D721Med (cell line): ENCODE measurements at regions not wholly inside any gene's neighbourhood (a gene's known extent, or its start where the extent isn't known, plus 50 kb on each side); places are given as distances from the start of the nearest gene placed in this dataset.

Experiments
- DNase-seq: peaks from one replicate; pipeline ENCODE4 v3.0.0; 2011; ENCODE audit warnings: low spot score; ENCODE audit not compliant: insufficient read length
- FAIRE-seq: peaks from 2 replicates; lab custom pipeline; 2011; peaks lifted over from hg19 to GRCh38; lab: Jason Lieb, UNC
- TF ChIP-seq, protein P1 (sequence below): IDR thresholded peaks from 2 replicates; pipeline ENCODE4 v1.5.1; 2012; ENCODE audit warnings: mild to moderate bottlenecking, control low read depth; ENCODE audit not compliant: insufficient read depth; ENCODE audit errors: missing control alignments

DNA sequence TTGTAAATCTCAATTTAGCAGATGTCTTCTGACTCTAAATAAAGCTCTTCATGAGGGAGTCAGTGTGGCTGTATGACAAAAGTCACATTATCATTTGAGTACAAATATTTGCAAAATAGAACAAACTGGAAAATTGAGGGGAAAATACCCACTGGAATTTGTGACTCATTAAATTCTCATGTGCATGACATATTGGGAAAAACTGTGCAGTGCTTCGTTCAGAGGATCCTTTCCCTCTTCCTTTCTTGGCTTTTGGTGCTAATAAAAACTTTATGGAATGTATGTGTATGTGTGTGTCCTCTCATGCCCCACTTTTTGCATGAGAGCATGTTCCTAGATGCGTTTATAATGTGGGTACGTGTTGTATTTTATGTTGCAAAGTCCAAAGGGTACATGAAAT is 267.8 kb downstream of the KTN1 start:
- TF ChIP-seq, protein P1, sequence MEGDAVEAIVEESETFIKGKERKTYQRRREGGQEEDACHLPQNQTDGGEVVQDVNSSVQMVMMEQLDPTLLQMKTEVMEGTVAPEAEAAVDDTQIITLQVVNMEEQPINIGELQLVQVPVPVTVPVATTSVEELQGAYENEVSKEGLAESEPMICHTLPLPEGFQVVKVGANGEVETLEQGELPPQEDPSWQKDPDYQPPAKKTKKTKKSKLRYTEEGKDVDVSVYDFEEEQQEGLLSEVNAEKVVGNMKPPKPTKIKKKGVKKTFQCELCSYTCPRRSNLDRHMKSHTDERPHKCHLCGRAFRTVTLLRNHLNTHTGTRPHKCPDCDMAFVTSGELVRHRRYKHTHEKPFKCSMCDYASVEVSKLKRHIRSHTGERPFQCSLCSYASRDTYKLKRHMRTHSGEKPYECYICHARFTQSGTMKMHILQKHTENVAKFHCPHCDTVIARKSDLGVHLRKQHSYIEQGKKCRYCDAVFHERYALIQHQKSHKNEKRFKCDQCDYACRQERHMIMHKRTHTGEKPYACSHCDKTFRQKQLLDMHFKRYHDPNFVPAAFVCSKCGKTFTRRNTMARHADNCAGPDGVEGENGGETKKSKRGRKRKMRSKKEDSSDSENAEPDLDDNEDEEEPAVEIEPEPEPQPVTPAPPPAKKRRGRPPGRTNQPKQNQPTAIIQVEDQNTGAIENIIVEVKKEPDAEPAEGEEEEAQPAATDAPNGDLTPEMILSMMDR, result no peak
- no peak for DNase-seq
- no peak for FAIRE-seq

DNA sequence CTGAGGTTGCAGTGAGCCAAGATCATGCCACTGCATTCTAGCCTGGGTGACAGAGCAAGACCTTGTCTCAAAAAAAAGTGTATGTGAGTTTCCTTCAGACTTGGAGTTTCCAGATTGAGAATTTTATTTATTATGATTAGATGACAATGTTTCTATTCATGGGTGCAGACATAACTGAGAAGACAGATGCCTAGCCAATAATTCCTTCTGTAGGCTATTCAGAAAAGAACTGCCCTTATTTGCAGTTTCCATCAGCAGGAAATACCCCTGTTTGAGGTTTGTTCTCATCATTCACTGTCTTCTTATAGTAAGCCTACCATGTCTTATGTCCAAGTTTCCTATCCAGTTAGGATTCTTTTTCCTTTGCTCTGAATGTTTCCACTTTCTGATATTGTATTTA is 269.0 kb downstream of the KTN1 start:
- DNase-seq (no peak), FAIRE-seq (no peak)
- TF ChIP-seq, protein P1, result no peak

DNA sequence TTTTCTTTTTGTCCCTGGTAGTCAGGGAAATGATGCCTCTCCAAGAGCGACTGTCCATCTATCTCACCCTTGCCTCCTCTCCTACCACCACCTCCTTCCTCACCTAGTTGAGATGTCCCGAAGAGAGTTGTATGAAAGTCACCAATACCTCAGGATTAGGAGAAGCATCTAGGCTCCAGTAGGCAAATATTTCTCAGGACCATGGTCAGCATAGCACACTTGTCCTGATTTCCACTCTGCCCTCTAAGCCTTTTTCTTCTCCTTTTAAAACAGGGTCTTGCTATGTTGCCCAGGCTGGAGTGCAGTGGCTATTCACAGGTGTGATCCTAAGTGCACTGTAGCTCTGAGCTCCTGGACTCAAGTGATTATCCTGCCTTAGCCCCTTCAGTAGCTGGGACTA is 268.4 kb upstream of the PELI2 start:
- FAIRE-seq (no peak), DNase-seq (no peak)
- TF ChIP-seq, protein P1, result no peak

DNA sequence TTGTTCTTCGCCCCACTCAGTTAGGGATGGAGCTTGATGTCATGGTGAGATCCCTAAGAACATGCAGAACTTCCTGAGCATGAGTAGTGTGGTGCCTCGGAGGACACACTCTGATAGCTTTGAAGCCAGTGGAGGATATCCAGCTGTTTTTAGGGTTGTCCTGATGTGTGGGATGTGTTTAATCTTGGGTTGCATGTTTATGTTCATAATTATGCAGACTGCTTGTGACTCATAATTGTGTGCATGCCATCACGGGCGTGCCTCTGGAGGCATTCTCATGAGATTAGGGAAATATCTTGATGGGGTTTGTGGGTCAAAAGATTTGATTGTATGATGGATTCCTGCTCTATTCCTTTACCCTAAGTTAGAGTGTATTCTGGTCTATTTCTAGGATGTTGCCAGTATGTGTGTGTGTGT is 267.4 kb upstream of the PELI2 start:
- FAIRE-seq, result no peak
- TF ChIP-seq, protein P1, result no peak

DNA sequence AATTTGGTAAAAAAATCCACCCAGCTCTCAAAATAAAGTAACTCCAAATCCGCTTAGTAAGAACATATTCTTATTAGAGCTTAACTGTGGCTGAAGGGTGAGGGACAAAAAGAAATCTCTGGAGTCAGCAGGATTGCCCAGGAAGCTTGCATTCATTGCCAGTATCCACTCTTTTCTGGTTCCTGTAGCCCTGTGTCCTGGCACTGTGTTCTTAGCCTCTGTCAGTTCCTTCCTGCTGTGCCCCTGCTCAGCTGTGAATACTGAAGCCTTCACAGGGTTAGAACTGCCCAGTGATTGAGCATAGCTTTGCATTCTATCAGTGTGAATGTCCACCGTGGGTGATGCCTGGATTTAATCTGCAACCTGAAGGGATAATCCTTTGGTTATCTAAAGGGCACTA is 266.9 kb upstream of the PELI2 start:
- DNase-seq (no peak), FAIRE-seq (no peak)
- TF ChIP-seq, protein P1, result no peak

More for the DNA sequence above, 267.4 kb upstream of the PELI2 start:
- no peak for DNase-seq

DNA sequence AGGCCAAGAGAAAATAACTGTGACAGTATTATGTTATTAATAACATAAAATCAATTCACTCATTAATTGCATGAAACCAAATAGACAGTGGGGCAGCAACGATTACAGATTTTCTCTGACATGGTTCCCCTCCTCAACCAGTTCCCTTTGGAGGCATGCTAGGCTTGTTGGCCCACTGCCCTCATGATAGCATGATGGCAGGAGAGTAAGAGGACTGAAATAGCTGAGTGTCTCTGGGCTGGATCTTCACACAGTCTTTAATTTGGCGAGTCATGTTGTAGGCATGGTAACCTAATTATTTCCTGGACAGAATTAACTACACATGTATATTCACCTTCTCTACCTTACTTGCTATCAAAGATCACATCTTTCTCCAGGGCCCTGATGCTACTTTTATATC is 266.2 kb upstream of the PELI2 start:
- FAIRE-seq, result no peak
- no peak for DNase-seq
- TF ChIP-seq, protein P1, result no peak

DNA sequence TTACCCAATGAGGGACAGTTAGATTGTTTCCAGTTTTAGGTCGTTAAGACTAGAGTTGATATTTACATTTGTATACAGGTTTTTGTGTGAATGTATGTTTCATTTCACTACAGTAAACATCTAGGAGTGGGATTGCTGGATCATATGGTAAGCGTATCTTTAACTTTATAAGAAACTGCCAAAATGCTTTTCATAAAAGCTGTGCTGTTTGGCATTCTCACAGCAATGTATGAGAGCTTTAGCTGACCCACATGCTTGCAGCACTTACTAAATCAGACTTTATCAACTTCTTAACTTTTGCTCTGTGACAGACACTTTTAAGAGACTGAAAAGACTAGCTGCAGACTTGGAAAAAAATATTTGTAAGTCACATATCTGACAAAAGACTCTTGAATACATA is 262.5 kb upstream of the PELI2 start:
- TF ChIP-seq, protein P1, result no peak
- FAIRE-seq, result no peak
- no peak for DNase-seq
